GM19025 (cell line): ENCODE measurements at regions not wholly inside any gene's neighbourhood (a gene's known extent, or its start where the extent isn't known, plus 50 kb on each side); places are given as distances from the start of the nearest gene placed in this dataset.

Experiments
- ATAC-seq: cut with Tn5 transposase; IDR thresholded peaks from one replicate; pipeline ENCODE4 v1.9.1; 2021; ENCODE audit warnings: mild to moderate bottlenecking, low read depth, moderate library complexity; ENCODE audit not compliant: unreplicated experiment

- ATAC-seq, result no peak
Observed at GRCh38 chr2:120401275-120402066, 55.5 kb downstream of the INHBB start.

- no peak for ATAC-seq
Observed at GRCh38 chr2:120402067-120402433, 56.1 kb downstream of the INHBB start.

- no peak for ATAC-seq
Observed at GRCh38 chr2:120402508-120402907, 56.6 kb downstream of the INHBB start.

- no peak for ATAC-seq
Observed at GRCh38 chr2:120403261-120403660, 57.3 kb downstream of the INHBB start.

GRCh38 chr2:120403676-120404075 is 57.7 kb downstream of the INHBB start:
- no peak for ATAC-seq

- ATAC-seq, result no peak
Observed at GRCh38 chr2:120404274-120404673, 58.3 kb downstream of the INHBB start.

- no peak for ATAC-seq
Observed at GRCh38 chr2:120404941-120405758, 59.2 kb downstream of the INHBB start.

GRCh38 chr2:120405759-120406099 is 59.8 kb downstream of the INHBB start:
- ATAC-seq, result no peak

- ATAC-seq, result no peak
Observed at GRCh38 chr2:120406566-120406965, 60.6 kb downstream of the INHBB start.

- ATAC-seq, result no peak
Observed at GRCh38 chr2:120410487-120410886, 64.6 kb downstream of the INHBB start.

- ATAC-seq, result no peak
Observed at GRCh38 chr2:120415060-120415459, 69.1 kb downstream of the INHBB start.

GRCh38 chr2:120415728-120416509 is 70.0 kb downstream of the INHBB start:
- ATAC-seq, result no peak

GRCh38 chr2:120418174-120418787 is 72.3 kb downstream of the INHBB start:
- ATAC-seq, result no peak

- ATAC-seq, result no peak
Observed at GRCh38 chr2:120419073-120419472, 73.1 kb downstream of the INHBB start.

GRCh38 chr2:120419955-120420354 is 74.0 kb downstream of the INHBB start:
- ATAC-seq, result no peak

GRCh38 chr2:120421126-120421829 is 75.3 kb downstream of the INHBB start:
- no peak for ATAC-seq

GRCh38 chr2:120421830-120422175 is 75.9 kb downstream of the INHBB start:
- ATAC-seq, result no peak

GRCh38 chr2:120422465-120423160 is 76.7 kb downstream of the INHBB start:
- ATAC-seq, result no peak

- no peak for ATAC-seq
Observed at GRCh38 chr2:120423167-120423943, 77.4 kb downstream of the INHBB start.
